Upper lobe of right lung (tissue), 1 donor: ENCODE measurements at regions not wholly inside any gene's neighbourhood (a gene's known extent, or its start where the extent isn't known, plus 50 kb on each side); places are given as distances from the start of the nearest gene placed in this dataset.

Experiments
- ATAC-seq: fragments of 200-7000 bp; cut with Tn5 transposase; one replicate; pipeline ENCODE4 v1.9.1; 2020; ENCODE audit warnings: mild to moderate bottlenecking, moderate library complexity
- DNase-seq: peaks from one replicate; pipeline ENCODE4 v3.0.0-alpha.2; 2020
- H3K27ac ChIP-seq: fragments of 200-600 bp; one replicate; pipeline ENCODE4 v1.8.0; 2022
- H3K27me3 ChIP-seq: fragments of 200-600 bp; one replicate; pipeline ENCODE4 v1.8.0; 2022; ENCODE audit warnings: mild to moderate bottlenecking
- H3K36me3 ChIP-seq: fragments of 200-600 bp; one replicate; pipeline ENCODE4 v1.8.0; 2022
- H3K4me1 ChIP-seq: fragments of 200-600 bp; one replicate; pipeline ENCODE4 v1.8.0; 2022
- H3K4me3 ChIP-seq: fragments of 200-600 bp; one replicate; pipeline ENCODE4 v1.8.0; 2022; ENCODE audit warnings: mild to moderate bottlenecking
- H3K9me3 ChIP-seq: fragments of 200-600 bp; one replicate; pipeline ENCODE4 v1.8.0; 2022
- intact Hi-C: fragments of 100-400 bp; cut with DNase I; formaldehyde crosslinking; loops from one replicate; pipeline ENCODE4 v1.11.0; 2022
- TF ChIP-seq, protein P1 (sequence below): fragments of 200-600 bp; IDR thresholded peaks from one replicate; pipeline ENCODE4 v1.8.0; 2022; ENCODE audit warnings: antibody characterized with exemption
- donor health status: DM: no; HTN: yes; CAD: no; lungs with severe emphysema.

GRCh38 chr6:21885111-21885510 is 291.6 kb downstream of the SOX4 start:
- no peak for DNase-seq
- intact Hi-C loops: no loop called here
- Histone ChIP-seq H3K27ac (no peak overlapping the region), H3K4me1 (peaks cover 10% of the 10 kb centered on the region), H3K4me3 (no peak overlapping the region), H3K36me3 (no peaks in the 10 kb centered on the region), H3K27me3 (no peaks in the 10 kb centered on the region), H3K9me3 (no peaks in the 10 kb centered on the region)
- TF ChIP-seq, protein P1, sequence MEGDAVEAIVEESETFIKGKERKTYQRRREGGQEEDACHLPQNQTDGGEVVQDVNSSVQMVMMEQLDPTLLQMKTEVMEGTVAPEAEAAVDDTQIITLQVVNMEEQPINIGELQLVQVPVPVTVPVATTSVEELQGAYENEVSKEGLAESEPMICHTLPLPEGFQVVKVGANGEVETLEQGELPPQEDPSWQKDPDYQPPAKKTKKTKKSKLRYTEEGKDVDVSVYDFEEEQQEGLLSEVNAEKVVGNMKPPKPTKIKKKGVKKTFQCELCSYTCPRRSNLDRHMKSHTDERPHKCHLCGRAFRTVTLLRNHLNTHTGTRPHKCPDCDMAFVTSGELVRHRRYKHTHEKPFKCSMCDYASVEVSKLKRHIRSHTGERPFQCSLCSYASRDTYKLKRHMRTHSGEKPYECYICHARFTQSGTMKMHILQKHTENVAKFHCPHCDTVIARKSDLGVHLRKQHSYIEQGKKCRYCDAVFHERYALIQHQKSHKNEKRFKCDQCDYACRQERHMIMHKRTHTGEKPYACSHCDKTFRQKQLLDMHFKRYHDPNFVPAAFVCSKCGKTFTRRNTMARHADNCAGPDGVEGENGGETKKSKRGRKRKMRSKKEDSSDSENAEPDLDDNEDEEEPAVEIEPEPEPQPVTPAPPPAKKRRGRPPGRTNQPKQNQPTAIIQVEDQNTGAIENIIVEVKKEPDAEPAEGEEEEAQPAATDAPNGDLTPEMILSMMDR: no peak
- no peak for ATAC-seq

- Histone ChIP-seq H3K36me3 (no peaks in the 10 kb centered on the region), H3K27ac (no peak overlapping the region), H3K9me3 (no peaks in the 10 kb centered on the region), H3K27me3 (no peaks in the 10 kb centered on the region), H3K4me3 (no peak overlapping the region), H3K4me1 (peaks cover 10% of the 10 kb centered on the region)
- no peak for DNase-seq
- ATAC-seq: peak; percentile 58
- intact Hi-C loops: no loop called here
- TF ChIP-seq, protein P1: no peak
These were observed 292.1 kb downstream of the SOX4 start for GRCh38 chr6:21885532-21886114.

GRCh38 chr6:21886542-21887151 is 293.1 kb downstream of the SOX4 start:
- H3K4me1 ChIP-seq: peaks cover 10% of the 10 kb centered on the region
- TF ChIP-seq, protein P1: no peak
- no peaks in the 10 kb centered on the region for H3K9me3 ChIP-seq
- no peak for ATAC-seq
- no peak overlapping the region for H3K4me3 ChIP-seq
- no peaks in the 10 kb centered on the region for H3K36me3 ChIP-seq
- no peak for DNase-seq
- no peaks in the 10 kb centered on the region for H3K27me3 ChIP-seq
- intact Hi-C loops: no loop called here
- no peak overlapping the region for H3K27ac ChIP-seq

DNA sequence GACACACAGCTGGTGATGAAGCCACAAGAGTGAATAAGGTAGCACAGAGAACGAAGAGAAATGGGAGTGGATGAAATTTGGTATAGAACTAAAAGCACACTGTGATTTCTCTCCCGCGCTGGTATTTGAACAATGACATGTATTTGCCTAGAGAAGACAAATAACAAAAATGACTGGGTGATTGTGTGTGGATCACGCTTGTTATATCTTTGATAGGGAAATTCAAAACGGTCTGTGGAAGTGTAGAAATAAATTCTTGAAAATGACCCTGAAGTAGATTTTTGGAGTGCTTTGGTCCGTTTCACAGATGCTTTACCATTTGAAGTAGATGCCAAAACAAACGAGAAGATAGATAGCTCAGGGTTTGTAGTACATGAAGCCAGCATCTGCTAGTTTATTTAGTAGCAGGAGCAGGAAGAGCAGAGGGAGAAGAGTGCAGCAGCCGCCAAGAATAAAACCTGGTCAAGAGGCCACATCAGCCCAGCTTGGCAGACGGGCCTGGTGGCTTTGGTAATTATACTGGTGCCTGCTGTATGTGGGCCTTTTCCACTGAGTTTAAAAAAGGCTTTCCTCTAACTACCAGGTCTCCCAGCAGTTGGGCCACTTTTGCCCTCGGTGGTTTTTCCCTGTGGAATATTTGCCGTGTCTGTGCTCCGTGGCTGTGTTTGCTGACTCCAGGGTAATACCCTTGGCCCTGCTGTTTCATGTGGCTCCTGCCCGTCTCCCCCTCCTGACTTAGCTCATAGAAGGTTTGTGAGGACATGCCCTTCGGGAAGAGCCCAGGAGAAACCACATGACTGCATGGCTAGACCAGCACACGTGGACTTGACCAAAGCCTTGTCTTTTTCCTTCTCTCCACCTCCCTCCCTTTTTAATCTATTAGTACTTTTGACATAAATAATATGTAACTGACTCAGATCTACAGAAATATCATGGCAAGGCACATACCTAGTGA is 294.0 kb downstream of the SOX4 start:
- H3K9me3 ChIP-seq: no peaks in the 10 kb centered on the region
- no peak for DNase-seq
- H3K4me1 ChIP-seq: peaks cover 10% of the 10 kb centered on the region
- no peaks in the 10 kb centered on the region for H3K27me3 ChIP-seq
- TF ChIP-seq, protein P1: no peak
- intact Hi-C loops: no loop called here
- H3K27ac ChIP-seq: no peak overlapping the region
- H3K36me3 ChIP-seq: no peaks in the 10 kb centered on the region
- H3K4me3 ChIP-seq: no peak overlapping the region
- peak; percentile 43 for ATAC-seq

DNA sequence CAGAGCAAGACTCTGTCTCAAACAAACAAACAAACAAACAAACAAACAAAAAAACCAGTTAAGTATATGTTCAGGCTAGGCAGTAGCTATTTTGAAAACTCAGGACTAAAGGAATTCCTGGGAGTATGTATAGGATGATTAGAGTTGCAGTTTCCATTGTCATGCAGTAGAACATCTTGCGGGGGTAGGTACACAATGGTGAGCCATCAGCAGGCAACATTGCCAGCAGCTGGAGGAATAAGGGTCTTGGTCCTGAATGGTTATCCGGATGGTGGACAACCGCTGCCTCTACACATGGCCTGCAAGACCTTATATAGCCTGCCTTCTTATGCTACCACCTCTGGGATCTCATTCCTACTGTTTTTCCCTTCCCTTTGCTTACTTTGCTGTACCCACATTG is 297.5 kb downstream of the SOX4 start:
- H3K36me3 ChIP-seq: no peaks in the 10 kb centered on the region
- H3K4me1 ChIP-seq: no peaks in the 10 kb centered on the region
- H3K27me3 ChIP-seq: no peaks in the 10 kb centered on the region
- no peaks in the 10 kb centered on the region for H3K9me3 ChIP-seq
- ATAC-seq (no peak), DNase-seq (no peak)
- TF ChIP-seq, protein P1: no peak
- intact Hi-C loops: no loop called here
- H3K4me3 ChIP-seq: no peak overlapping the region
- H3K27ac ChIP-seq: no peak overlapping the region
